SK-N-SH treated with all-trans-retinoic acid at 6 μM for 48 hours (cell line): ENCODE measurements at regions not wholly inside any gene's neighbourhood (a gene's known extent, or its start where the extent isn't known, plus 50 kb on each side); places are given as distances from the start of the nearest gene placed in this dataset.

Experiments used
- ATAC-seq: fragments of 200-7000 bp; cut with Tn5 transposase; 3 replicates; pipeline ENCODE4 v1.9.1; 2020; ENCODE audit warnings: mild to moderate bottlenecking, moderate library complexity
- ARNTL ChIP-seq: fragments of 450-650 bp; formaldehyde crosslinking; IDR thresholded peaks from 2 replicates; pipeline ENCODE4 v1.5.0; 2020; ENCODE audit warnings: low read depth, mild to moderate bottlenecking, moderate library complexity, borderline replicate concordance
- BACH2 ChIP-seq: fragments of 250-450 bp; sonication (Bioruptor Pico); IDR thresholded peaks from 2 replicates; pipeline ENCODE4 v1.9.0; 2021; ENCODE audit warnings: mild to moderate bottlenecking, borderline replicate concordance
- CREB5 ChIP-seq: fragments of 250-450 bp; sonication (Bioruptor Pico); IDR thresholded peaks from 2 replicates; pipeline ENCODE4 v1.5.1; 2020; ENCODE audit warnings: low read depth, mild to moderate bottlenecking, moderate library complexity
- CSDC2 ChIP-seq: fragments of 250-450 bp; sonication (Bioruptor Pico); IDR thresholded peaks from 2 replicates; pipeline ENCODE4 v1.5.0; 2020; ENCODE audit warnings: mild to moderate bottlenecking, moderate library complexity
- ESRRG ChIP-seq: fragments of 250-450 bp; sonication (Bioruptor Pico); IDR thresholded peaks from 2 replicates; pipeline ENCODE4 v1.6.1; 2021; ENCODE audit warnings: mild to moderate bottlenecking
- GLIS3 ChIP-seq: fragments of 250-450 bp; sonication (Bioruptor Pico); IDR thresholded peaks from 2 replicates; pipeline ENCODE4 v1.5.0; 2020; ENCODE audit warnings: mild to moderate bottlenecking, moderate library complexity
- ISL1 ChIP-seq: fragments of 250-450 bp; sonication (Bioruptor Pico); IDR thresholded peaks from 2 replicates; pipeline ENCODE4 v2.1.2; 2022; ENCODE audit warnings: mild to moderate bottlenecking, moderate library complexity
- OSR1 ChIP-seq: fragments of 250-450 bp; sonication (Bioruptor Pico); IDR thresholded peaks from 2 replicates; pipeline ENCODE4 v1.8.0; 2022; ENCODE audit warnings: moderate library complexity, mild to moderate bottlenecking, inconsistent platforms
- PPARA ChIP-seq: fragments of 250-450 bp; sonication (Bioruptor Pico); IDR thresholded peaks from 2 replicates; pipeline ENCODE4 v1.5.0; 2020; ENCODE audit warnings: mild to moderate bottlenecking, borderline replicate concordance
- RARB ChIP-seq: fragments of 250-450 bp; sonication (Bioruptor Pico); IDR thresholded peaks from 2 replicates; pipeline ENCODE4 v1.8.0; 2021; ENCODE audit warnings: mild to moderate bottlenecking, moderate library complexity
- SNAI2 ChIP-seq: fragments of 250-450 bp; sonication (Bioruptor Pico); IDR thresholded peaks from 2 replicates; pipeline ENCODE4 v1.5.0; 2020; ENCODE audit warnings: mild to moderate bottlenecking, moderate library complexity
- TCF4 ChIP-seq: fragments of 250-450 bp; sonication (Bioruptor Pico); IDR thresholded peaks from 2 replicates; pipeline ENCODE4 v1.8.0; 2021; ENCODE audit warnings: mild to moderate bottlenecking, moderate library complexity, borderline replicate concordance
- TOX ChIP-seq: fragments of 250-450 bp; sonication (Bioruptor Pico); IDR thresholded peaks from 2 replicates; pipeline ENCODE4 v1.8.0; 2021; ENCODE audit warnings: mild to moderate bottlenecking, moderate library complexity, borderline replicate concordance
- ZC3H10 ChIP-seq: fragments of 250-450 bp; sonication (Bioruptor Pico); IDR thresholded peaks from 2 replicates; pipeline ENCODE4 v1.5.1; 2021; ENCODE audit warnings: mild to moderate bottlenecking, moderate library complexity
- ZFP3 ChIP-seq: fragments of 250-450 bp; sonication (Bioruptor Pico); IDR thresholded peaks from 2 replicates; pipeline ENCODE4 v1.5.0; 2020; ENCODE audit warnings: mild to moderate bottlenecking, moderate library complexity
- ZFP30 ChIP-seq: fragments of 450-650 bp; formaldehyde crosslinking; IDR thresholded peaks from 2 replicates; pipeline ENCODE4 v1.5.0; 2022; ENCODE audit warnings: mild to moderate bottlenecking, moderate library complexity
- ZNF565 ChIP-seq: fragments of 450-650 bp; formaldehyde crosslinking; conservative IDR thresholded peaks from 2 replicates; pipeline ENCODE4 v1.5.0; 2020; ENCODE audit warnings: low read depth, mild to moderate bottlenecking, moderate library complexity
- ZNF70 ChIP-seq: fragments of 450-650 bp; formaldehyde crosslinking; IDR thresholded peaks from 2 replicates; pipeline ENCODE4 v1.5.0; 2020; ENCODE audit warnings: mild to moderate bottlenecking, moderate library complexity
- ZNF8 ChIP-seq: fragments of 450-650 bp; formaldehyde crosslinking; IDR thresholded peaks from 2 replicates; pipeline ENCODE4 v1.5.0; 2020; ENCODE audit warnings: mild to moderate bottlenecking, moderate library complexity
- TF ChIP-seq, protein P1 (sequence below): fragments of 250-450 bp; sonication (Bioruptor Pico); IDR thresholded peaks from 2 replicates; pipeline ENCODE4 v1.5.1; 2021; ENCODE audit warnings: mild to moderate bottlenecking, moderate library complexity
- TF ChIP-seq, protein P2 (sequence below): fragments of 250-450 bp; sonication (Bioruptor Pico); IDR thresholded peaks from 2 replicates; pipeline ENCODE4 v1.5.0; 2020; ENCODE audit warnings: mild to moderate bottlenecking, moderate library complexity
- TF ChIP-seq, protein P3 (sequence below): fragments of 250-450 bp; sonication (Bioruptor Pico); IDR thresholded peaks from 2 replicates; pipeline ENCODE4 v1.8.0; 2020; ENCODE audit warnings: mild to moderate bottlenecking, moderate library complexity, borderline replicate concordance

DNA sequence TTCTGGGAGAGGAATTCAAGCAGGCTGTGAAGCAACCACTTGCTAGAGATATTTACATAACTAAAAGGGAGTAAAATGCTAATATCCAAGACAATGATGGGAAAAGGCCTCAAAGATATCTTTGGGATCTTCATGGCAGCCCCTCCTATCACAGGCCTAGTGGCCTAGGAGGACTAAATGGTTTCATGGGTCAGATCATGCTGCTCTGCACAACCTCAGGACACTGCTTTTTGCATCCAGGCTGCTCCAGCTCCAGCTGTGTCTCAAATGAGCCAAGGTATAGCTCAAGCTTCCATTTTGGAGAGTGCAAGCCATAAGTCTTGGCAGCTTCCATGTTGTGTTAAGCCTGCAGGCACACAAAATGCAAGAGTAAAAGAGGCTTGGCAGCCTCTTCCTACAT is 195.6 kb upstream of the SSTR1 start (continued):
- TF ChIP-seq OSR1 (CRISPR knock-in tag) (no peak), SNAI2 (CRISPR knock-in tag) (no peak), ZNF8 (CRISPR knock-in tag) (no peak), RARB (no peak)
- TF ChIP-seq, protein P1, sequence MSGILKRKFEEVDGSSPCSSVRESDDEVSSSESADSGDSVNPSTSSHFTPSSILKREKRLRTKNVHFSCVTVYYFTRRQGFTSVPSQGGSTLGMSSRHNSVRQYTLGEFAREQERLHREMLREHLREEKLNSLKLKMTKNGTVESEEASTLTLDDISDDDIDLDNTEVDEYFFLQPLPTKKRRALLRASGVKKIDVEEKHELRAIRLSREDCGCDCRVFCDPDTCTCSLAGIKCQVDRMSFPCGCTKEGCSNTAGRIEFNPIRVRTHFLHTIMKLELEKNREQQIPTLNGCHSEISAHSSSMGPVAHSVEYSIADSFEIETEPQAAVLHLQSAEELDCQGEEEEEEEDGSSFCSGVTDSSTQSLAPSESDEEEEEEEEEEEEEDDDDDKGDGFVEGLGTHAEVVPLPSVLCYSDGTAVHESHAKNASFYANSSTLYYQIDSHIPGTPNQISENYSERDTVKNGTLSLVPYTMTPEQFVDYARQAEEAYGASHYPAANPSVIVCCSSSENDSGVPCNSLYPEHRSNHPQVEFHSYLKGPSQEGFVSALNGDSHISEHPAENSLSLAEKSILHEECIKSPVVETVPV (CRISPR knock-in tag), result no peak

GRCh38 chr14:38016497-38016896 is 191.2 kb upstream of the SSTR1 start:
- TF ChIP-seq, protein P1 (CRISPR knock-in tag), result no peak
- no peak for TF ChIP-seq ZNF70 (CRISPR knock-in tag)
- no peak for TF ChIP-seq ESRRG
- TF ChIP-seq ZFP3 (CRISPR knock-in tag), result no peak
- TF ChIP-seq BACH2, result no peak
- TF ChIP-seq TOX, result no peak
- no peak for TF ChIP-seq TCF4 (CRISPR knock-in tag)
- TF ChIP-seq, protein P2, sequence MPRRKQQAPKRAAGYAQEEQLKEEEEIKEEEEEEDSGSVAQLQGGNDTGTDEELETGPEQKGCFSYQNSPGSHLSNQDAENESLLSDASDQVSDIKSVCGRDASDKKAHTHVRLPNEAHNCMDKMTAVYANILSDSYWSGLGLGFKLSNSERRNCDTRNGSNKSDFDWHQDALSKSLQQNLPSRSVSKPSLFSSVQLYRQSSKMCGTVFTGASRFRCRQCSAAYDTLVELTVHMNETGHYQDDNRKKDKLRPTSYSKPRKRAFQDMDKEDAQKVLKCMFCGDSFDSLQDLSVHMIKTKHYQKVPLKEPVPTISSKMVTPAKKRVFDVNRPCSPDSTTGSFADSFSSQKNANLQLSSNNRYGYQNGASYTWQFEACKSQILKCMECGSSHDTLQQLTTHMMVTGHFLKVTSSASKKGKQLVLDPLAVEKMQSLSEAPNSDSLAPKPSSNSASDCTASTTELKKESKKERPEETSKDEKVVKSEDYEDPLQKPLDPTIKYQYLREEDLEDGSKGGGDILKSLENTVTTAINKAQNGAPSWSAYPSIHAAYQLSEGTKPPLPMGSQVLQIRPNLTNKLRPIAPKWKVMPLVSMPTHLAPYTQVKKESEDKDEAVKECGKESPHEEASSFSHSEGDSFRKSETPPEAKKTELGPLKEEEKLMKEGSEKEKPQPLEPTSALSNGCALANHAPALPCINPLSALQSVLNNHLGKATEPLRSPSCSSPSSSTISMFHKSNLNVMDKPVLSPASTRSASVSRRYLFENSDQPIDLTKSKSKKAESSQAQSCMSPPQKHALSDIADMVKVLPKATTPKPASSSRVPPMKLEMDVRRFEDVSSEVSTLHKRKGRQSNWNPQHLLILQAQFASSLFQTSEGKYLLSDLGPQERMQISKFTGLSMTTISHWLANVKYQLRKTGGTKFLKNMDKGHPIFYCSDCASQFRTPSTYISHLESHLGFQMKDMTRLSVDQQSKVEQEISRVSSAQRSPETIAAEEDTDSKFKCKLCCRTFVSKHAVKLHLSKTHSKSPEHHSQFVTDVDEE (CRISPR knock-in tag), result no peak
- no peak for ATAC-seq

- TF ChIP-seq, protein P1 (CRISPR knock-in tag), result no peak
- TF ChIP-seq CSDC2 (CRISPR knock-in tag), result no peak
- no peak for TF ChIP-seq ISL1
- no peak for ATAC-seq
These were observed 185.8 kb upstream of the SSTR1 start for GRCh38 chr14:38021861-38022260.

DNA sequence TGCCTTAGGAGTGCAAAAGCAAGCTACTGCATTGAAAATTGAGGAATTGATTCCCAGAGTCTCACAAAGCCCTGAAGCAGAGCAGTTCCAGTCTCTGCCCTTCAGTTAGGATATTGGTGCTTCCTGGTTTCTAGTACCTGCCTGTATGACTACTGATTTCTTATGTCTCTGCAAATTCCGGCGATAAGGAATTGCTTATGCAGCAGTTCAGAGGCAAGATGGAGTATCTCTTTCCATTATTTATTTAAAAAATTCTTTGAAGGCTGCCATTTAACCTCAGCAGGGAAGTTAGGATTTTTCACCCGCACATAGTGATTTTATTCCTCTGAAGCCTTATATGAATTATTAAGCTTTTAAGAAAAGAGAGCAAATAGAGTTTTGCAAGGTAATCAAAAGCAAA is 184.9 kb upstream of the SSTR1 start:
- ATAC-seq, result no peak
- no peak for TF ChIP-seq ISL1
- no peak for TF ChIP-seq CSDC2 (CRISPR knock-in tag)
- no peak for TF ChIP-seq ZNF8 (CRISPR knock-in tag)
- TF ChIP-seq ARNTL (CRISPR knock-in tag), result no peak
- TF ChIP-seq CREB5 (CRISPR knock-in tag), result no peak
- TF ChIP-seq, protein P3, sequence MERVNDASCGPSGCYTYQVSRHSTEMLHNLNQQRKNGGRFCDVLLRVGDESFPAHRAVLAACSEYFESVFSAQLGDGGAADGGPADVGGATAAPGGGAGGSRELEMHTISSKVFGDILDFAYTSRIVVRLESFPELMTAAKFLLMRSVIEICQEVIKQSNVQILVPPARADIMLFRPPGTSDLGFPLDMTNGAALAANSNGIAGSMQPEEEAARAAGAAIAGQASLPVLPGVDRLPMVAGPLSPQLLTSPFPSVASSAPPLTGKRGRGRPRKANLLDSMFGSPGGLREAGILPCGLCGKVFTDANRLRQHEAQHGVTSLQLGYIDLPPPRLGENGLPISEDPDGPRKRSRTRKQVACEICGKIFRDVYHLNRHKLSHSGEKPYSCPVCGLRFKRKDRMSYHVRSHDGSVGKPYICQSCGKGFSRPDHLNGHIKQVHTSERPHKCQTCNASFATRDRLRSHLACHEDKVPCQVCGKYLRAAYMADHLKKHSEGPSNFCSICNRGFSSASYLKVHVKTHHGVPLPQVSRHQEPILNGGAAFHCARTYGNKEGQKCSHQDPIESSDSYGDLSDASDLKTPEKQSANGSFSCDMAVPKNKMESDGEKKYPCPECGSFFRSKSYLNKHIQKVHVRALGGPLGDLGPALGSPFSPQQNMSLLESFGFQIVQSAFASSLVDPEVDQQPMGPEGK (CRISPR knock-in tag), result no peak
- TF ChIP-seq ZNF565 (CRISPR knock-in tag), result no peak
- TF ChIP-seq RARB, result no peak
- no peak for TF ChIP-seq TCF4 (CRISPR knock-in tag)
- no peak for TF ChIP-seq BACH2
- no peak for TF ChIP-seq ZFP30 (CRISPR knock-in tag)
- TF ChIP-seq ESRRG, result no peak
- no peak for TF ChIP-seq PPARA (CRISPR knock-in tag)
- TF ChIP-seq, protein P1 (CRISPR knock-in tag), result no peak
- no peak for TF ChIP-seq GLIS3 (CRISPR knock-in tag)
- TF ChIP-seq ZC3H10 (CRISPR knock-in tag), result no peak
